ENCODE measurements at regions not wholly inside any gene's neighbourhood (a gene's known extent, or its start where the extent isn't known, plus 50 kb on each side); places are given as distances from the start of the nearest gene placed in this dataset.
"Not testable (repeated sequence)": the region's sequence is repeated elsewhere in the genome, so short reads cannot be mapped to it uniquely, and the experiment has no call there.

DNA sequence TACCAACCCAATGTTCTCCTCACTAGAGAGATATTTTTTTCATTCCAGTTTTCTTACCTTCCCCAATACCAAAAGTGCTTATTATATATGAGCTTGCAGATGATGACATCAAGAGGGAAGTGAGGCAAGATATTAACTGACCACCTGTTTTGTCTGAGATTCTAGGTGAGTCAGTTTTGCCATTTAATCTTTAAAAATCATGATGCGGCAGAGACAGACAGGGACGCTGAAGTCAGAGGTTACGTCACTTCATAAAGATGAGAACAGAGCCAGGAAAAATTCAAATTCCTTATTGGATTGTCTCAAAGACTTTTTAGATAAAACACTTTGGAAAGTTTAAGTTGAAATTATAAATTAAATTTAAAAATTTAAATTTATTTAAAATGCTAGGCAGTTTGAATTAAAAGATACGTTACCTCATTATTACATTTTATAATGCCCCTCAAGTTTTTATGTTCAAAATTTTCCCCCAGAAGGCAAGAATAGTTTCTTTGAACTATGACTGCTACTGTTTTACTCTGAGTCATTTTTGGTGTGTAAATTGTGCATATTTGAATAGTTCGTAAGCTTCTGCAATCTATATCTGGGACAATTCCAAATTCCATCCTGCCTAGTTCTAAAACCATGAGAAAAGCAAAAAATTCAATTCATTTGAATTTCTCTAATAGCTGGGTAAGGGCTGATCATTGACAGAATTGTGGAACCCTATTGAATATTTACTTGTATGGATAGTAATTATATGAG lies 839.6 kb upstream of the GOT2 start:
- no peak for DNase-seq

- no peak for DNase-seq
Measured at GRCh38 chr16:59567496-59567895, 833.4 kb upstream of the GOT2 start.

GRCh38 chr16:59566446-59566845 lies 832.3 kb upstream of the GOT2 start:
- no peak for DNase-seq

DNA sequence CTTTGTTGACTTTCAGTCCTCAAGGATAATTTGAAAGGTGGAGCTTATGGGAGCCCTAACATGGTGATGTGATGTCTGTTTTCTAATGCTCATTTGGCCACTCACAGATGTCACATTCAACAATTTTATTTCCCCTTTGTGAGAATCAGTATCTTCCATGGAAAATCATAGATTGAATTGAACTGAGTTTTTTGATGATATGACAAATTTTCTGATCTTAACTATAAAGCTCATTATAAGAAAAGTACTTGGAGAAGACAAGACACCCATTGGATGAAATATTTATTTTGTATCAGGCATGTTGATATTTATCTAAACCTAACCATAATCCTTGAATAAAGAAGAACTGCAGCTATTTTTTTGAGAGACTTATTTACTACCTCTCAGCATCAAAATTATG lies 824.6 kb upstream of the GOT2 start:
- no peak for DNase-seq

DNA sequence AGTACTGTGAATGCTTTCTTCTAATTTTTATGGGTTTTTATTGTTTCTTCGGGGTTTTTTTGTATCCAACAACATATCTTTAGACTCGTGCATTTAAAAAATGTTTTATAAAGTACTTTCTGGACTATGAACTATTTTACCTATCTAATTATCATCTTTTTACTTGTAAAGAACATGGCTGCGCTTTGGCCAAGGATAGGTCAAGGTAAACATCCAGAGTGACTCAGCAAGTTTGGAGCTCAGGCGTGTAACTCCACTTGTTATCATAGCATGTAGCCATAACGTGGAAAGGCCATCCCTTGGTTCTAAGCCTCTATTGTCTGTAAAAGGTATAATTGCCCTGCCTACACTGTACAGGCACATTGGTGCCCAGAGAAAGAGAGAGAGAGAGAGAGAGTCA lies 818.0 kb upstream of the GOT2 start:
- DNase-seq, result no peak

- DNase-seq, result no peak
Measured at GRCh38 chr16:59545721-59546120, 811.6 kb upstream of the GOT2 start.

GRCh38 chr16:59543641-59544040 lies 809.5 kb upstream of the GOT2 start:
- DNase-seq, result no peak

GRCh38 chr16:59540621-59541020 lies 806.5 kb upstream of the GOT2 start:
- no peak for DNase-seq

GRCh38 chr16:59535298-59535697 lies 801.2 kb upstream of the GOT2 start:
- DNase-seq, result no peak

DNA sequence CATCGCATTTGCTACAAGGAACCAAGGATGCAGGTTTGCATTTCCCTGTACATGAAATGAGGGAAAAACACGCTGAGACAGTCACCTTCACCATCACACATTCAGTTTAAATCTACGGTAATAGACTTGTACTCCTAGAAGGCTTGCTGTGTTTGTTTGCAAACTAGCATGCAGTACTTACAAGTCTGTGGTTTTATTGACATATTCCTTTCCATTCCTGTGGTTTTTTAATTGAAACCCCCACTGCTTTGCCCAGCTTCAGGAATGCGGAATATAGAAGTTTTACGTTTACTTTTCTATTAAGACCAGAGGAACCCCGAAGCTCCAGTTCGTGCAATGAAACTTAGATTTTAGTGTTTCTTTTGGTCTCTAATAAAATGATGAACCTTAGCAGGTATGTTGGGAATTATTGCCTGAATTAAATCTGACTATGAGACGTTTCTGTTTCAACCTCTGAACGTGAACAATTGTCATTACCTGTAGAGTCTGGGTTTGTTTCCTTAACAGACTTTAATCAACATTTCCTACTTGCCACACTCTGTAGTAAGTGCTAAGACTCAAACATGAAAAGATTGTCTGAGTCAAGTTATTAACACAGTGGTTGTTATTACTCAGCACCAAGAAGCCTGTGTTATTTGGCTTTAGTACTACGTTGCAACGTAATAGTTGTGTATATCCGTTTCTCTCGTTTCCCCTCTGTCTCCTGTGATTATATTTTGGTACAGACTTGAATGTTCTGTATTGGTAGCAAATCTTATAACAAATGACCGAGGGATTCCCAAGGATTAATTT lies 793.3 kb upstream of the GOT2 start:
- DNase-seq, result no peak

- DNase-seq, result no peak
Measured at GRCh38 chr16:59522826-59523225, 788.7 kb upstream of the GOT2 start.

- DNase-seq, result not testable (repeated sequence)
Measured at GRCh38 chr16:59518721-59519120, 784.6 kb upstream of the GOT2 start.

- no peak for DNase-seq
Measured at GRCh38 chr16:59514651-59515050, 780.5 kb upstream of the GOT2 start.

DNA sequence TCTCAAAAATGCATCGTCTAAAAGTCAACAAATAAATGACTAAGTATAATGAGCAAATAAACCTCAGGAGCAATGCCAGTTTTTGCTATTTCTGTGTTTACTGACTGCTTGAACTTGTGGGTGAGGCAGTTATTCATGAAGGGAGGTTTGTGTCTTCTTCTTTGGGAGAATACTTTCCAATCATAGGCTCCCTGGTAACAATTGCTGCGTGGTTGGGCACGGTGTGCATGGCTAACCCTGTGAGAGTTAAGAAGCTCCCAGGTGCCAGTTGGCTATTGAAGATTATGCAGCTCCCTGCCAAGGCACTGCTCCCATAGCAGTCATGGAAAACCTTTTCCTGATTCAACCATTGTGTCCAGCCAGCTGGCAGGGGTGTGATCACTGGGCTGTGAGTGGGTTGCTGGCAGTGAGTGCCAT lies 775.9 kb upstream of the GOT2 start:
- DNase-seq, result no peak

DNA sequence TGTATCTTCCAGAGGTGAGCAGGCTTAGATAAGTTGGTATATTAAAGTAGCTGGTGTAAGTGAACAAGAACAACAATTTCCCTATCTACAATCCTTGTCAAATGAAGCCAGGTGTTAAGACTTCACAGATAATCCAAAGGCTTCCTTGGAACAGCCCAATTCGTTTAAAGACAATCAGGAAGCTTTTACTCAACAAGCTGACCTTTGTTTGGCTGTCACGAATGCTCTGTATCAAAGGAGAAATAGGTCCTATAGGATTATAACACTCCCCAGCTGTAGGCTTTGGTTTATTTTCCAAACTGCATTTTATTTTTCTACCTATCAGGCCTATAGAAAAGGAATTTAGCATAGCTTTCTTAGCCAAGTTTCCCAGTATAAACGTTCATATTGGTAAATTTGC lies 766.5 kb upstream of the GOT2 start:
- no peak for DNase-seq

- DNase-seq, result no peak
Measured at GRCh38 chr16:59487067-59487466, 753.0 kb upstream of the GOT2 start.

GRCh38 chr16:59484833-59485516 lies 750.9 kb upstream of the GOT2 start:
- no peak for DNase-seq

DNA sequence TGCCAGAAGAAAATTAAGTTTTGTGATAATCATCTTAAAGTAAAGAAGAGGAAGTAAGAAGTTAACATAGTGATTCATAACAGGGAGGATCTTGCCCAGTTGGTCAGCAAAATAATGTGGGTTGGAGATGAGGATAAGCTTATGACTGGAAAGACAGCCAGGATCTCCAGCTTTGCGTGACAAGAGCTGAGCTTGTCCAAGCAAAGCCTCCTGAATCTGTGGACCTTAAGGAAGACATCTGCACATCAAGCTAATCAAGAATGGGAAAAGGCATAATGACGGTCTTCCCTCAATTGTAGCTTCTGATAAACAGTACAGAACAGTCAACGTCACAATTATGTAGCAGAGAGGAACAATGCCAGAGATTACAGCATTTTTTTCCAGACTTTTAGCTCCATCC lies 744.7 kb upstream of the GOT2 start:
- no peak for DNase-seq

DNA sequence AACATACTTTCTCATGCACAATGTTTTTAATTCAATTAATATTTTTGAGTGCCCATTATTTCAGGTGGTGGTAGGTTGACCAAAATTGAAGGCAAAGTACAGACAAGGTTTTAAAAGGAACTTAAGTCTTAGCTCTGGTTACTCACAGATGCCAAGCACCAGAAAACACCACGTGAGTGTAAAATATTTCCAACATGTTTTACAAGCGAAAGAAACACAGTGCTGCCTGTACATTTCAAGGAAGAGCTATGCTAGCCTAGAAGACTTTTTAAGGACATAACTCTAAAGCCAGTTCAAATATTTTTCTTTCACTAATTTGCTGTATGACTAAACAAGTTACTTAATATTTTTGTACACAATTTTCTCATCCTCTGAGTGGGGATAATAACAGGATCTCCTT lies 736.4 kb upstream of the GOT2 start:
- no peak for DNase-seq

DNA sequence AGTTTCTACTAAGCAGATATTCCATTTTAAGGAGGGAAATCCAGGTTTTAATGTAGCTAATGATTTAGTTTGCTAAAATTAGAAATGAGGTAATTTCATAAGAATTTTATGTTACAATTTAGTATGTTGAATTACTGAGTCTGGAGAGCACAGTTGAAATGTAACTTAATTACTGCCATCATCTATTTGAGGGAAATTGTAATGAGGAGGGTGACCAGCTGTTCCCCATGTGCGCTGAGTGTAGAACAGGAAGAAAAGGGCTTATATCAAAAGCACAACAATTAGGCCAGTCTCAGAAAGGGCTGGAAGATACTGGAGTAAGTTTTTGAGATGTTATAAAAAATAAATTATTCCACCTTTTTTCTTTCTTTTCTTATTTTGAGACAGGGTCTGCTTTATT lies 735.1 kb upstream of the GOT2 start:
- DNase-seq, result no peak

- no peak for DNase-seq
Measured at GRCh38 chr16:59463776-59464175, 729.7 kb upstream of the GOT2 start.

- DNase-seq, result no peak
Measured at GRCh38 chr16:59459806-59460205, 725.7 kb upstream of the GOT2 start.

GRCh38 chr16:59455497-59455896 lies 721.4 kb upstream of the GOT2 start:
- DNase-seq, result no peak

DNA sequence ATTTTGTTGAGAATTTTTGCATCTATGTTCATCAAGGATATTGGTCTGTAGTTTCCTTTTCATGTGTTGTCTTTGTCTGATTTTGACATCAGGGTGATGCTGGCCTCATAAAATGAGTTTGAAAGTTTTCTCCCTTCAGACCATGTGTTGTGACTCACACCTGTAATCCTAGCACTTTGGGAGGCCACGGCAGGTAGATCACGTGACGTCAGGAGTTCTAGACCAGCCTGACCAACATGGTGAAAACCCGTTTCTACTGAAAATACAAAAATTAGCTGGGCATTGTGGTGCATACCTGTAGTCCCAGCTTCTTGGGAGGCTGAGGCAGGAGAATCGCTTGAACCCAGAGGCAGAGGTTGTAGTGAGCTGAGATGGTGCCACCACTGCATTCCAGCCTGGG lies 716.4 kb upstream of the GOT2 start:
- not testable (repeated sequence) for DNase-seq
